GM12864 (cell line): ENCODE measurements at regions not wholly inside any gene's neighbourhood (a gene's known extent, or its start where the extent isn't known, plus 50 kb on each side); places are given as distances from the start of the nearest gene placed in this dataset.
"Not testable (repeated sequence)": the region's sequence is repeated elsewhere in the genome, so short reads cannot be mapped to it uniquely, and the experiment has no call there.

Experiments
- DNase-seq: peaks from one replicate; pipeline ENCODE4 v3.0.0-alpha.2; 2011; ENCODE audit warnings: low read depth
- H3K4me3 ChIP-seq: 2 replicates; pipeline ENCODE4 v1.5.1; 2011; ENCODE audit warnings: mild to moderate bottlenecking, low read depth, low read length, control low read depth
- TF ChIP-seq, protein P1 (sequence below): IDR thresholded peaks from 2 replicates; pipeline ENCODE4 v1.5.1; 2011; ENCODE audit warnings: low read depth, mild to moderate bottlenecking, moderate library complexity, low read length, control low read depth, inconsistent platforms; ENCODE audit errors: missing control alignments

DNA sequence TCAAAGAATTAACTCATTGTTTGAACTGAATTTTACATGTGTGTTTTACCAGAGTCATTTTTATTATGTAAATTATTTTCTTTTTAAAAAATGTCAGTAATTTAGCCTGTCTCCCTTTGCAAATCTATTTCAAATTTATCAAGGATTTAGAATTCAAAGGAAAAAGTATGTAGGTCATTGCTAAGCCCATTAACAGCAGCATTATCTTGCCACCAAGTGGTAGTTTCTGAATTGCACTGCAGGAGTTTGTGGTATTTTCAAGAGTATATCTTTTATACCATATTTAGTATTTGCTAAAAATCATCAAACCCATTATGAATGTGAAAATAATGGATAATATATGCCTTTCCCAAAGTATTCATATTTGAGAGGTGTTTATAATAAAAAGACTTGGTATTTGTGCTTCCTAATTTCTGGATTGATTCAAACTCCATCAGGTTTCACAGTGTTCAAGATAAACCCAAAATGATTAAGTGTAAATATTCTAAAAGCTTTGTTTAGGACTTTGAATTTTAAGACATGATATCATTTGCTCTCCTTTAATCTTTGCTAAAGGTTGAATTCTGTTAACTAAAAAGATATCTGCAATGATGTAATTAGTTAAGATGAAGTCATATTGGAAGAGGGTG is 711.4 kb downstream of the FSCB start:
- no peak overlapping the region for H3K4me3 ChIP-seq
- DNase-seq: no peak
- TF ChIP-seq, protein P1, sequence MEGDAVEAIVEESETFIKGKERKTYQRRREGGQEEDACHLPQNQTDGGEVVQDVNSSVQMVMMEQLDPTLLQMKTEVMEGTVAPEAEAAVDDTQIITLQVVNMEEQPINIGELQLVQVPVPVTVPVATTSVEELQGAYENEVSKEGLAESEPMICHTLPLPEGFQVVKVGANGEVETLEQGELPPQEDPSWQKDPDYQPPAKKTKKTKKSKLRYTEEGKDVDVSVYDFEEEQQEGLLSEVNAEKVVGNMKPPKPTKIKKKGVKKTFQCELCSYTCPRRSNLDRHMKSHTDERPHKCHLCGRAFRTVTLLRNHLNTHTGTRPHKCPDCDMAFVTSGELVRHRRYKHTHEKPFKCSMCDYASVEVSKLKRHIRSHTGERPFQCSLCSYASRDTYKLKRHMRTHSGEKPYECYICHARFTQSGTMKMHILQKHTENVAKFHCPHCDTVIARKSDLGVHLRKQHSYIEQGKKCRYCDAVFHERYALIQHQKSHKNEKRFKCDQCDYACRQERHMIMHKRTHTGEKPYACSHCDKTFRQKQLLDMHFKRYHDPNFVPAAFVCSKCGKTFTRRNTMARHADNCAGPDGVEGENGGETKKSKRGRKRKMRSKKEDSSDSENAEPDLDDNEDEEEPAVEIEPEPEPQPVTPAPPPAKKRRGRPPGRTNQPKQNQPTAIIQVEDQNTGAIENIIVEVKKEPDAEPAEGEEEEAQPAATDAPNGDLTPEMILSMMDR: no peak

DNA sequence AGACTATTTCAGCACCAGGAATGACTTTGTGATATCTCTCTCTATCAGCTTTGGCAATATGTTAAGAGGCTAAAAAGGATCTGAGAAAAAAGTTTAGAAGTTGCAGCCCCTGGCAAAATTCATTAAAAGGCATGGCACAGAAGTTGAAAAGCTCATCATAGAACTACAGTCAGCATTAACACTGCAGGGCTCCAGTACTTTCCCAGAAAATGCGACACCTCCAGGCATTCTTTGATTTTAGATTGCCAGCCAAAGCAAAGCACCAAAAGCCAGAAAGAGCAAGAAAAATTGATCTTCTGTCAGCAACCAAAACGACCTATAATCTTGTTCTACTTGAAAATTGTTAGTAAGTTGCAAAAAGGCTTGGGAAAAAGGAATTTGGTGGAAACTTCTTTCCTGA is 713.5 kb downstream of the FSCB start:
- no peak for DNase-seq
- TF ChIP-seq, protein P1: no peak
- H3K4me3 ChIP-seq: no peak overlapping the region

DNA sequence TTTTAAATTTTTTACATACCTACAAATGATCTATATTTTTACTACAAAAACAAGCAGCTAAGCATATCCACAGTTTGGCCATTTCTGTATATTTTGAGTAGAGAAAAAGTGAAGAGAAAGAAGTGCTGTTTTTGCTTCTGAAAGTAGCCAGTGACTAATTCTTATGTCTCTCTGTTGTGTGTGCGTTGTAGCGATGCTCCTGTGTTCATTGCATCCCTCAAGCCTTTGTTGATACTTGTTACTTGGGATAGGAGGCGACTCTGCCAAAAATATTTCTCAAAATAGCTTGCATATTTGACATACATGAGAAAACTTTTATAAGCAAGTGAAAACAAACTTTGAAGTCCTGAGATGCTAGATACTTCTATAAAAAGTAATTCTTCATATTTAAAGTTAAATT is 714.1 kb downstream of the FSCB start:
- TF ChIP-seq, protein P1: no peak
- no peak for DNase-seq
- no peak overlapping the region for H3K4me3 ChIP-seq

DNA sequence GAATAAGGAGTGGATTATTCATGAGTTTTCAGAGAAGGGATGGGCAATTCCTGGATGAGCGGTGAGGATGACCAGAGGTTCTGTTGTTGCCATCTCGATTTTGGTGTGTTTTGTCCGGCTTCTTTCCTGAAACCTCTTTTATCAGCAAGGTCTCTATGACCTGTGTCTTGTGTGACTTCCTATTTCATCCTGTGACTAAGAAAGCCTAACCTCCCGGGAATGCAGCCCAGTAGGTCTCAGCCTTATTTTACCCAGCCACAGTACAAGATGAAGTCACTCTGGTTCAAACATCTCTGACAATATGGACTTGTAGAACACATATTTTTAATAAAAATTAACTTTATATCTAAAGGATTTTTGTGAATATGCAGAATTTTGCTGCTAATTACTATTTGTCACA is 716.4 kb downstream of the FSCB start:
- TF ChIP-seq, protein P1: no peak
- no peak for DNase-seq
- H3K4me3 ChIP-seq: no peak overlapping the region

DNA sequence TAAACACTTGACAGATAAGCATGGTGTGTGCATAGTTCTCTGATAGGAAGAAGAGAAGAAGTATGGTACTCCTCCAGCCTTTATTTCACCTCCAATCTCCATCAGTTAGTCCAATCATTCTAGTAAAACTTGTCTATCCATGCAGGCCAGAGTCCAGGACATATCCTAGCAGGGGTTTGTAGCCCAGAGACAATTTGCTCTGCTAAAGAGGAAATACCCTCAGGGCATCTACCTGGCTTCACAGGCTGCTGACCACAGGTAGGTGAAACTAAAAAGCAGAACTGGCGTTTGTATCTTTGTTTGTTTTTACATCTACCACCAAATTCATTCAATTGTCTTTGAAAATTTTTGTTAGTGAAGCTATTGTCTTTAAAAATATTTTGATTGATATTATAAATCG is 717.6 kb downstream of the FSCB start:
- no peak for DNase-seq
- no peak overlapping the region for H3K4me3 ChIP-seq
- TF ChIP-seq, protein P1: no peak

DNA sequence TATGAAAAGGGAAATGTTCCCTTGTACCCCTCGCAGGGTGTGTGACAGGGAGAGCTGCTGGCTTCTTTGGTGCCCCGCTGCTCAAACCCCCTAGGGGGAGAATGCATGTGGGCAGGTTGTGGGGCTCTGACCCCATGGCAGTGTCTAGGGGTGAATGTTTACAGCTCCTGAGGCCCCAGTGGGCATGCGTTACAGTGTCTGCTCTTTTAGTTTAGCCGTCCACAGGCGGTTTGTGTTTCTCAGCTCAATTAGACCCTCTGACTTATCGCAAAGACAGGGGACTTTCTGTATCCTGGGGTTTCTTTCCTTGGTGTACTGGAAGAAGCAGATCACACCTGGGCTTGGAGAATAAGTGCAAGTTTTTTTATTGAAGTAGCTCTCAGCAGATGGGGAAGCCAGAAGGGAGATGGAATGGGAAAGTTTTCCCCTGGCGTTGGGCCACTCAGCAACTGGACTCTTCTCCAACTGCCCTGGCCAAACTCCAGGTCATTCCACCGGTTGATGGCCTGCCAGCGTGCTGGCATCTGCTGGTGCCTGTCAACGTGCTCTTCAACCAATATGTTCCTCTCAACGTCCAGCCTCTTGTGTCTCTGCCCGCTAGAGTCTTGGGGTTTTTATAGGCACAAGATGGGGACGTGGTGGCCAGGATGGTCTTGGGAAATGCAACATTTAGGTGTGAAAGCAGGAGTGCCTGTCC is 720.9 kb downstream of the FSCB start:
- TF ChIP-seq, protein P1: no peak
- no peak overlapping the region for H3K4me3 ChIP-seq
- no peak for DNase-seq

DNA sequence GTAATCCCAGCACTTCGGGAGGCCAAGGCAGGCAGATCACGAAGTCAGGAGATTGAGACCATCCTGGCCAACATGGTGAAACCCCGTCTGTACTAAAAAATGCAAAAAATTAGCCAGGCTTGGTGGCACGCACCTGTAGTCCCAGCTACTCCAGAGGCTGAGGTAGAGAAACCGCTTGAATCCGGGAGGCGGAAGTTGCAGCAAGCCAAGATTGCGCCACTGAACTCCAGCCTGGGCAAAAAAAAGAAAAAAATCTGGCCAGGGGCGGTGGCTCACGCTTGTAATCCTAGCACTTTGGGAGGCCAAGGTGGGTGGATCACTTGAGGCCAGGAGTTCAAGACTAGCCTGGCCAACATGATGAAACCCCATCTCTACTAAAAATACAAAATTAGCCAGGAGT is 722.7 kb downstream of the FSCB start:
- not testable (repeated sequence) for H3K4me3 ChIP-seq, DNase-seq
